GM19328 (cell line): ENCODE measurements at regions not wholly inside any gene's neighbourhood (a gene's known extent, or its start where the extent isn't known, plus 50 kb on each side); places are given as distances from the start of the nearest gene placed in this dataset.

Experiments
- ATAC-seq: cut with Tn5 transposase; IDR thresholded peaks from one replicate; pipeline ENCODE4 v1.9.1; 2021; ENCODE audit warnings: mild to moderate bottlenecking, moderate library complexity; ENCODE audit not compliant: unreplicated experiment

- ATAC-seq: no peak
Observed at GRCh38 chr5:143870362-143870761, 58.4 kb downstream of the HMHB1 start.

GRCh38 chr5:143870871-143871632 lies 59.1 kb downstream of the HMHB1 start:
- ATAC-seq: no peak

GRCh38 chr5:143871672-143872071 lies 59.7 kb downstream of the HMHB1 start:
- ATAC-seq: no peak

GRCh38 chr5:143874312-143874711 lies 62.4 kb downstream of the HMHB1 start:
- ATAC-seq: no peak

GRCh38 chr5:143877196-143877595 lies 65.2 kb downstream of the HMHB1 start:
- no peak for ATAC-seq

GRCh38 chr5:143878430-143878829 lies 66.5 kb downstream of the HMHB1 start:
- no peak for ATAC-seq

GRCh38 chr5:143879646-143880045 lies 67.7 kb downstream of the HMHB1 start:
- no peak for ATAC-seq

- ATAC-seq: no peak
Observed at GRCh38 chr5:143880178-143880577, 68.2 kb downstream of the HMHB1 start.

GRCh38 chr5:143882520-143882919 lies 70.6 kb downstream of the HMHB1 start:
- ATAC-seq: no peak

GRCh38 chr5:143886096-143886495 lies 74.1 kb downstream of the HMHB1 start:
- ATAC-seq: no peak

GRCh38 chr5:143886651-143887638 lies 75.0 kb downstream of the HMHB1 start:
- ATAC-seq: no peak

- ATAC-seq: no peak
Observed at GRCh38 chr5:143887903-143888665, 76.1 kb downstream of the HMHB1 start.

GRCh38 chr5:143888912-143889311 lies 77.0 kb downstream of the HMHB1 start:
- no peak for ATAC-seq

GRCh38 chr5:143889986-143890385 lies 78.0 kb downstream of the HMHB1 start:
- no peak for ATAC-seq

- no peak for ATAC-seq
Observed at GRCh38 chr5:143890487-143890886, 78.5 kb downstream of the HMHB1 start.

- ATAC-seq: no peak
Observed at GRCh38 chr5:143892271-143892670, 80.3 kb downstream of the HMHB1 start.

- ATAC-seq: no peak
Observed at GRCh38 chr5:143892908-143893307, 80.9 kb downstream of the HMHB1 start.

GRCh38 chr5:143893638-143894037 lies 81.7 kb downstream of the HMHB1 start:
- ATAC-seq: no peak

GRCh38 chr5:143896516-143896915 lies 84.6 kb downstream of the HMHB1 start:
- no peak for ATAC-seq

GRCh38 chr5:143896966-143897365 lies 85.0 kb downstream of the HMHB1 start:
- no peak for ATAC-seq

GRCh38 chr5:143898381-143898780 lies 86.4 kb downstream of the HMHB1 start:
- ATAC-seq: no peak
